ENCODE measurements at regions not wholly inside any gene's neighbourhood (a gene's known extent, or its start where the extent isn't known, plus 50 kb on each side); places are given as distances from the start of the nearest gene placed in this dataset.
A peak's percentile ranks its signal among the peaks of the same experiment; 100 is the strongest.

GRCh38 chr20:51188941-51189340 lies 166.0 kb upstream of the KCNG1 start:
- in situ Hi-C loops (cut with HindIII; ENCODE audit: low sequenced_read_pairs), result no loop called here
- H3K4me3 ChIP-seq (ENCODE audit: low read depth, low read length), result no peak overlapping the region
- TF ChIP-seq, protein P1, sequence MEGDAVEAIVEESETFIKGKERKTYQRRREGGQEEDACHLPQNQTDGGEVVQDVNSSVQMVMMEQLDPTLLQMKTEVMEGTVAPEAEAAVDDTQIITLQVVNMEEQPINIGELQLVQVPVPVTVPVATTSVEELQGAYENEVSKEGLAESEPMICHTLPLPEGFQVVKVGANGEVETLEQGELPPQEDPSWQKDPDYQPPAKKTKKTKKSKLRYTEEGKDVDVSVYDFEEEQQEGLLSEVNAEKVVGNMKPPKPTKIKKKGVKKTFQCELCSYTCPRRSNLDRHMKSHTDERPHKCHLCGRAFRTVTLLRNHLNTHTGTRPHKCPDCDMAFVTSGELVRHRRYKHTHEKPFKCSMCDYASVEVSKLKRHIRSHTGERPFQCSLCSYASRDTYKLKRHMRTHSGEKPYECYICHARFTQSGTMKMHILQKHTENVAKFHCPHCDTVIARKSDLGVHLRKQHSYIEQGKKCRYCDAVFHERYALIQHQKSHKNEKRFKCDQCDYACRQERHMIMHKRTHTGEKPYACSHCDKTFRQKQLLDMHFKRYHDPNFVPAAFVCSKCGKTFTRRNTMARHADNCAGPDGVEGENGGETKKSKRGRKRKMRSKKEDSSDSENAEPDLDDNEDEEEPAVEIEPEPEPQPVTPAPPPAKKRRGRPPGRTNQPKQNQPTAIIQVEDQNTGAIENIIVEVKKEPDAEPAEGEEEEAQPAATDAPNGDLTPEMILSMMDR (IDR thresholded peaks at IDR 0.05; ENCODE audit: low read depth, low read length, missing control alignments), result no peak
- DNase-seq (ENCODE audit: low read depth), result no peak

GRCh38 chr20:51187261-51187660 lies 164.4 kb upstream of the KCNG1 start:
- TF ChIP-seq, protein P1 (IDR thresholded peaks at IDR 0.05; ENCODE audit: low read depth, low read length, missing control alignments), result no peak
- no peak overlapping the region for H3K4me3 ChIP-seq (ENCODE audit: low read depth, low read length)
- in situ Hi-C loops (cut with HindIII; ENCODE audit: low sequenced_read_pairs), result no loop called here
- no peak for DNase-seq (ENCODE audit: low read depth)

GRCh38 chr20:51185861-51186260 lies 163.0 kb upstream of the KCNG1 start:
- DNase-seq (ENCODE audit: low read depth), result no peak
- in situ Hi-C loops (cut with HindIII; ENCODE audit: low sequenced_read_pairs), result no loop called here
- H3K4me3 ChIP-seq (ENCODE audit: low read depth, low read length), result no peak overlapping the region
- TF ChIP-seq, protein P1 (IDR thresholded peaks at IDR 0.05; ENCODE audit: low read depth, low read length, missing control alignments), result no peak

DNA sequence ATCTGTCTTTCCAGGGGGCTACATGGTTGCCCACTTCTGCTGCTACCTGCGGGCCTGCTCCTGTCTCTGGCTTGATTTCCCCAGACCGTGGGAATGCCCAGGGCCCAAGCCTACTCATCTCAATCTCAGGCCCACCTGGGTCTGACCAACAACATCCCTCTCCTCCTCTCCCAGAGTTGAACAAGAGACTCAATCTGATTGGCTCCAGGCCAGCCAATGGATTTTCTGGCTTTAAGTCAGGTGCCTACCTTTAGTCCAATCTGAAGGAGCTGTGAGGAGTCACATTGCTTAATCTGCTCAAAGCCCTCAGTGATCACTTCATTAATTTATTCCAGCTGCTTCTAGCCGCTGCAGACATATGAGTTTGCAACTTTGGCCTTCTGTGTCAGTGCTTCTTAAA lies 162.4 kb upstream of the KCNG1 start:
- in situ Hi-C loops (cut with HindIII; ENCODE audit: low sequenced_read_pairs), result no loop called here
- no peak for DNase-seq (ENCODE audit: low read depth)
- no peak overlapping the region for H3K4me3 ChIP-seq (ENCODE audit: low read depth, low read length)
- TF ChIP-seq, protein P1 (IDR thresholded peaks at IDR 0.05; ENCODE audit: low read depth, low read length, missing control alignments), result no peak

DNA sequence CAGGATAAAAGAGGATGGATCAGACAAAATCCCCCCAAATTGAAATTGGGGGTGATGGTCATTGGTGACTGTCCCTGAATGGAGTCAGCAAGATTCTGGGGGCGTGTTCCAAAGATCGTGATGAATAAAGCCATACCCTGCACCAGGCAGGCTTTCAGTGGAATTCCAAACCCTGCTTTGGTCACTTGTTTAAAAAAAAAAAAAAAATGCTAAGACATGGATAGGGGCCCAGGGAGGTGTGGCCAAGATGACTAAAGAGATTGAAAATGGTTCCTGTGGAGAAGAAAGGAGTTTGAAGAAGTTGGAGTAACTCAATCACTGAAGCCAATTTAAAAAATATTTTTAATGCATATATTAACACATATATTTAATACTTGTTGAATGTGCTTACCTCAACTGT lies 161.4 kb upstream of the KCNG1 start:
- TF ChIP-seq, protein P1 (IDR thresholded peaks at IDR 0.05; ENCODE audit: low read depth, low read length, missing control alignments), result no peak
- DNase-seq (ENCODE audit: low read depth), result peak; percentile 29
- in situ Hi-C loops (cut with HindIII; ENCODE audit: low sequenced_read_pairs), result no loop called here
- H3K4me3 ChIP-seq (ENCODE audit: low read depth, low read length), result no peak overlapping the region

- DNase-seq (ENCODE audit: low read depth), result no peak
- H3K4me3 ChIP-seq (ENCODE audit: low read depth, low read length), result no peak overlapping the region
- in situ Hi-C loops (cut with HindIII; ENCODE audit: low sequenced_read_pairs), result no loop called here
- TF ChIP-seq, protein P1 (IDR thresholded peaks at IDR 0.05; ENCODE audit: low read depth, low read length, missing control alignments), result no peak
These were observed 160.5 kb upstream of the KCNG1 start for GRCh38 chr20:51183451-51183850.

- TF ChIP-seq, protein P1 (IDR thresholded peaks at IDR 0.05; ENCODE audit: low read depth, low read length, missing control alignments), result no peak
- in situ Hi-C loops (cut with HindIII; ENCODE audit: low sequenced_read_pairs), result no loop called here
- DNase-seq (ENCODE audit: low read depth), result no peak
- no peak overlapping the region for H3K4me3 ChIP-seq (ENCODE audit: low read depth, low read length)
These were observed 159.7 kb upstream of the KCNG1 start for GRCh38 chr20:51182571-51182970.

All from astrocyte of the cerebellum (primary cell).